GM19463 (cell line): ENCODE measurements at regions not wholly inside any gene's neighbourhood (a gene's known extent, or its start where the extent isn't known, plus 50 kb on each side); places are given as distances from the start of the nearest gene placed in this dataset.
A peak's percentile ranks its signal among the peaks of the same experiment; 100 is the strongest.

Source experiments
- ATAC-seq: cut with Tn5 transposase; IDR thresholded peaks from one replicate; pipeline ENCODE4 v1.9.1; 2021; ENCODE audit warnings: mild to moderate bottlenecking, moderate library complexity; ENCODE audit not compliant: unreplicated experiment

- ATAC-seq = no peak
Observed at GRCh38 chr15:47158573-47158972, 558.7 kb upstream of the SEMA6D start.

GRCh38 chr15:47177177-47177576 lies 540.1 kb upstream of the SEMA6D start:
- no peak for ATAC-seq

- ATAC-seq = no peak
Observed at GRCh38 chr15:47179988-47180387, 537.3 kb upstream of the SEMA6D start.

GRCh38 chr15:47182818-47183217 lies 534.5 kb upstream of the SEMA6D start:
- no peak for ATAC-seq

DNA sequence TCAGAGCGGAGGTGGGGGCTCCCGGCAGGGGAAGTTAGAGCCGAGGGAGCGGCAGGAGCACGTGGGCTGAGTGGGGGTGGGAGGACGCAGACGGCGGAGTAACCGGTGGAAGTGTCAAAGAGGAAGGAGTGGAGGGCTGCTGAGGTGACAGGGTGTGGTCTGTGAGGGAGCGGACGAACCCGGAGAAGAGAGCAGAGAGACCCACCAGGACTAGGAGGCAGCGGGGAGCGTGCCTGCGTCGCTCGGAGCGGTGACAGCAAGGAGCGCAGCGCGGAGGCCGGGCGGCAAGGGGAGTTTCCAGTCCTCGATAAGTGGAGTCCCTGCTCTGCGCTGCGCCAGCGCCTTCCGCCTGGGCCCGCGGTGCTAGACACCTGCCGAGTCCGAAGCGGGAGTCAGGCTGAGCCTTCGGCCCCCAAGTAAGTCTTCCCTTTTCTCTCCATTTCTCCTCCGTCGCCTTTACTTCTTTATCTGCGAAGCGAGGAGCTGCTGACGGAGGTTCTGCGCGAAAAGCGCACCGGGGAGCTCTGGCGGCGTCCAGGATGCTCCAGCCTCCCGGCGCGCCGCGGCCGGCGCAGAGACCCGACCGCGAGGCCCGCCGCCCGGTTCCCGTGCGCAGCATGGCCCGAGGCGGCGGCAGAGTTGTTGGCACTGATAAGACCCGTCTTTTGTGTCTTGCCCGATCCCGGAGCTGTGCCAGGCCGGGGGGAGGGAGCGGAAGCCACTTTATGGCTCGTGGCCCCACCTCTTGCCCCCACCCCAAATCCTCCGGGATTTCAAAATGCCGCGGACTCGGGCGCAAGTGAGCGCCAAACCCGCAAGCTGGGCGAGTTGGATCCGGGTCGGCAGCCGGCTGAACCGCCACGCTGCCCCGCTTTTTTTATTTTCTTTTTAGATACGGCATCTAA lies 533.0 kb upstream of the SEMA6D start:
- ATAC-seq = peak; percentile 69

DNA sequence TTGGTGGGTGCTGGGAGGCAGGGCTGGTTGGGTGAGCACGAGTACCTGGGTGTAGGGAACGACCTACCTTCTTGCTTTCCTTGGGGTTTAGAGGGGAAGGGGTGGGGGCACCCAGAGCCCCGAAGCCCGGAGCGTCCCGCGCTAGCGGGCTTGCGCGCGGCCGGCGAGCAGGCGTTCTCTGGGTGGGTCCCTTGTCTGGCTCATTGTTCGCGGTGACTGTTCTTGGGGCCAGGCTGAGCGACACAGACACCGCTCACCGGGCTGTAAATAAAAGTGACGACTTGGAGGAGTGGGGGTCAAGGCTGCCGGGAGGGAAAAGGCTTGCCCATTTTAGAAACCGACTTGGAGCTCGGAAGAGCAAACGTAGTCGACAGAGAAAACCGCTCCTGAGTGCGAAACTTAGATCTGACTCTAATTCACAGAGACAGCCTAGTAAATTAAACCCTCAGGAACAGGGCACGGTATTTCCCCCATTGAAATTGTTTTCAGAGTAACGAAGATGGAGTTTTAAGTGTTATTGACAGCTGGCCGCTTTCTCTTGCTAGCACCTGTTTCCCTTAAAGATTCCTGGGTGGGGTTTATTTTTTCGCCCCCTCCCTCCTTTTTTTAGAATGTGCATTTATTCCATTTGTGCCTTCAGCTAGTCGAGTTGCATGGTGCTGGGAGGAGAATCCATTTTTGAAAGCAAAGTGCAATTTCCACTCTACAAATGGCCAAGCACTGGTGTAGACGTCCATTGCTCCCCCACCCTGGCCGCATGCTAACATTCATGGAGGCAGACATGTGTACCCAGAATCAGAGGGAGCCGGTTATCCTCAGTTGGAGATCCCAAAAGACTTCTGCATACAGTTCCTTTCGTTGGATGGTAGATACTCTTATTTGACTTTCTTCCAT lies 532.1 kb upstream of the SEMA6D start:
- no peak for ATAC-seq

GRCh38 chr15:47186075-47186474 lies 531.2 kb upstream of the SEMA6D start:
- ATAC-seq = no peak

- ATAC-seq = no peak
Observed at GRCh38 chr15:47188758-47189507, 528.4 kb upstream of the SEMA6D start.

- no peak for ATAC-seq
Observed at GRCh38 chr15:47194718-47195117, 522.6 kb upstream of the SEMA6D start.

- ATAC-seq = peak; percentile 98
Observed at GRCh38 chr15:47196048-47196447, 521.3 kb upstream of the SEMA6D start.

GRCh38 chr15:47203993-47204392 lies 513.3 kb upstream of the SEMA6D start:
- ATAC-seq = no peak

GRCh38 chr15:47206358-47206978 lies 510.8 kb upstream of the SEMA6D start:
- ATAC-seq = no peak

DNA sequence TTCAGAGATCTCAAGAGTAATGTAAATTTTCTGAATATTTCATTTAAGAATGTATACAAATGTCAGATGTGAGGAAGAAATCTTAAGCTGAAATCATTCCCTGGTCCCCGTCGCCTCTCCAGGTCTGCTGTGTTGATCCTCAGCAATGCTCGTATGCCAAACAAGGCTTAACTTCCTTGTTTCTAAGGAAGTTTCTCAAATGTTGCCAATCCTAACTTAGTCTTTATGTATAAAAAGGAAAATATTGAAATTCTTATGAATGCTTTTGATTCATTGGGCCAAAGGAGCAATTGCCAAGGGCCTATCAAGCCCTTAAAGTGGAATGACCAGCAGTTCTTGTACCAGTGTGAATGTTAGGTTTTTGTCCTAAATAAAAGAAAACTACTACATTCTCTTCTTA lies 507.7 kb upstream of the SEMA6D start:
- ATAC-seq = no peak

DNA sequence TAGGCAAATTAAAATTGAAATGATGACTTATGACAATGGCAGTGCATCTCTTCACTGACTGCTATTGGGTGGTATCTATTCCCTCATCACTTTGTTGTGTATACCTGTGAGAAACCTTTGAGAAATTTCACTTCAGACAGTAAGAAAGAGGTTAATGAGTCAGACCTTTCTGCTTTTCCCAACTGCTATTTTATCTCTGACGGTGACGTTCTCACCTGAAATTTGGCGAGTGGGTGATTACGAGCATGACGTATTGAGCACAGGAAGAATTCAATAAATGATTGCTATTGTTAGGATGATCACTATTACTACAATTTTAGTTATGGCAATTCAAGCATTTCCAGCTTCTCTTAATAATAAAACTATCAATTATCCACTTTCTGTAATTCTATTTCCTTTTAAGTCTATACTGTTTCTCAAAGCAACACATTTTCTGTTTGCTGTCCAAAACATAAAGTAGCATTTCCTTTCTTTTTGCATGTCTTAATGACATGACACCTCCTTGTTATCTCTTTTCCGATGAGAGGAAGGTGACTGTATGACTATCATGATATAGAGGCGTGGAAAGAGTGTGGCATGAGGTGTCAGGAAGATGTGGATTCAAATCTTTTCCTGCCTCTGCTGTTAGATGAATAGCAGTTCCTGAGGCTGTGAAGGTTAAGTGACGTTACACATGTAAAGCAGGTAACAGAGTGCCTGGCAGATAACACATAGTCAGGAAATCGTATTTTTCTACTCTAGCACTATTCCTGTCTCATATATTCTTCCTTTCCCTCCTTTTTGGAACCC lies 504.9 kb upstream of the SEMA6D start:
- ATAC-seq = no peak

DNA sequence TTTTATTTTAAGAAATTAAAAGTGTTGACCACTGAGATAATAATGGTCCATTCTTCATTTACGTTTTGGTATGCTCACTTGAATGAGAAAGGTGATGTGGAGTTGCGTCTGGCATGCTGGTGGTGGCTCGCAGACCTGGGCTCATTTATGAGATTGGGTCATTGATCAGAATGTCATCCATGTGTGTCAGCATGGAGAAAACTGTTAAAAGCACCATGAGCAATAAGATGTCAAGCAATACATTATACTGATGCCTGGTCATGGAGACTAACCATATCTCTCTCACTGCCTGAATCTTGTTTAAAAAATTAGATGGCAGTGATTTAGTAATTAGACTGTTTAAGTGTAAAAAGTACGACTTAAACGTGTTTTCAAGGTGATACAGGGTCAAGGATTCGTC lies 503.4 kb upstream of the SEMA6D start:
- ATAC-seq = no peak

- ATAC-seq = no peak
Observed at GRCh38 chr15:47218295-47218694, 499.0 kb upstream of the SEMA6D start.

- no peak for ATAC-seq
Observed at GRCh38 chr15:47244361-47244760, 472.9 kb upstream of the SEMA6D start.

DNA sequence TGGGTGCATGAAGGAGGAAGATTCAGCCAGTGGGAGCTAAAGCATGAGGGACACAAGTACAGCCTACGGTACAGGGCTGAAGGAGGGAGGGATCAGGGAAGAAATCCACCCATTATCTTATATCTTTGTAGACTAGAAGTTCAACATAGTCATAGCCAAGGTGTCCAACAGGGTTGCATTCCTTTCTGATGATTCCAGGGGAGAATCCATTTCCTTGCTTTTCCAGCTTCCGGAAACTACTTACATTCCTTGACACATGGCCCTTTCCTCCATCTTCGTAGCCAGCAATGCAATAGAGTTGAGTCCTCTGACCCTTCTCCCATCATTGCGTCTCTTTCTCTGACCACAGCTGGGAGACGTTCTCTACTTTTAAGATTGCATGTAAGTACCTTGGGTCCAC lies 471.0 kb upstream of the SEMA6D start:
- no peak for ATAC-seq

GRCh38 chr15:47258521-47258920 lies 458.8 kb upstream of the SEMA6D start:
- ATAC-seq = no peak

DNA sequence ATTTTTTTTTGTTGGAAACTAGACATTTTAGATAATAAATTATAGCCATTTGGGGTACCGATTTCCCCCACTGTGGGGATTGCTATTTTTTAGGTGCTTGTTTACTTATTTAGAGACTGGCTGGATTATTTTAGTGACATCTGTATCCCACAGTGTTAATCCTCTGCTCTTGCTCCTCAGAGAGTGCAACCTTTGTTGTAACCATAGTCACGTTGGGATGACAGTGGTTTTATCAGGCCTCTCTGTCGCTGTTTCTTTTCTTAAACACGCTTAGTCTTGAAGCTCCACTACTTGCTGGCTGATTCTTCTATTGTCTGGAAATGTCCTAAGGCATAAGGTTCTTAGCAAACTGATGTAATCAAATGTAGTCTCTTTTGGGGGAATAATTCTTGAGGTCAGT lies 451.6 kb upstream of the SEMA6D start:
- no peak for ATAC-seq
